WERI-Rb-1 (cell line): ENCODE measurements at regions not wholly inside any gene's neighbourhood (a gene's known extent, or its start where the extent isn't known, plus 50 kb on each side); places are given as distances from the start of the nearest gene placed in this dataset.

Source experiments
- DNase-seq: peaks from one replicate; pipeline ENCODE4 v3.0.0-alpha.2; 2020
- H3K27ac ChIP-seq: fragments of 250-450 bp; sonication (Bioruptor Pico); 2 replicates; pipeline ENCODE4 v1.5.1; 2020; ENCODE audit warnings: mild to moderate bottlenecking, moderate library complexity
- H3K27me3 ChIP-seq: fragments of 250-450 bp; sonication (Bioruptor Pico); 2 replicates; pipeline ENCODE4 v1.5.1; 2021; ENCODE audit warnings: mild to moderate bottlenecking, low read depth, moderate library complexity; ENCODE audit not compliant: insufficient read depth, severe bottlenecking
- H3K36me3 ChIP-seq: fragments of 250-450 bp; sonication (Bioruptor Pico); 2 replicates; pipeline ENCODE4 v1.5.1; 2020; ENCODE audit warnings: mild to moderate bottlenecking, moderate library complexity
- H3K4me3 ChIP-seq: 2 replicates; pipeline ENCODE4 v1.5.1; 2011; ENCODE audit warnings: low read depth, mild to moderate bottlenecking, control low read depth, low read length
- H3K9me3 ChIP-seq: fragments of 250-450 bp; sonication (Bioruptor Pico); 2 replicates; pipeline ENCODE4 v1.5.1; 2021; ENCODE audit warnings: mild to moderate bottlenecking, moderate library complexity; ENCODE audit not compliant: severe bottlenecking
- CTCF ChIP-seq: IDR thresholded peaks from 2 replicates; pipeline ENCODE4 v1.5.1; 2011; ENCODE audit warnings: low read depth, mild to moderate bottlenecking, control low read depth, inconsistent platforms, low read length

GRCh38 chr7:119758254-119758653 is 514.7 kb upstream of the KCND2 start:
- Histone ChIP-seq H3K36me3 (no peaks in the 10 kb centered on the region), H3K9me3 (no peaks in the 10 kb centered on the region), H3K27me3 (no peaks in the 10 kb centered on the region), H3K27ac (no peak overlapping the region), H3K4me3 (no peak overlapping the region)
- no peak for DNase-seq
- no peak for TF ChIP-seq CTCF

GRCh38 chr7:119761776-119762175 is 511.2 kb upstream of the KCND2 start:
- Histone ChIP-seq H3K36me3 (no peaks in the 10 kb centered on the region), H3K27me3 (no peaks in the 10 kb centered on the region), H3K27ac (no peak overlapping the region), H3K4me3 (no peak overlapping the region), H3K9me3 (no peaks in the 10 kb centered on the region)
- DNase-seq = no peak
- TF ChIP-seq CTCF = no peak

- Histone ChIP-seq H3K36me3 (no peaks in the 10 kb centered on the region), H3K27ac (no peak overlapping the region), H3K4me3 (no peak overlapping the region), H3K27me3 (no peaks in the 10 kb centered on the region), H3K9me3 (no peaks in the 10 kb centered on the region)
- no peak for TF ChIP-seq CTCF
- no peak for DNase-seq
Measured at GRCh38 chr7:119782286-119782685, 490.7 kb upstream of the KCND2 start.

GRCh38 chr7:119783799-119784198 is 489.2 kb upstream of the KCND2 start:
- Histone ChIP-seq H3K27ac (no peak overlapping the region), H3K36me3 (no peaks in the 10 kb centered on the region), H3K27me3 (no peaks in the 10 kb centered on the region), H3K4me3 (no peak overlapping the region), H3K9me3 (no peaks in the 10 kb centered on the region)
- TF ChIP-seq CTCF = no peak
- DNase-seq = no peak

GRCh38 chr7:119802147-119802546 is 470.8 kb upstream of the KCND2 start:
- no peak for TF ChIP-seq CTCF
- H3K27ac ChIP-seq = no peak overlapping the region
- no peaks in the 10 kb centered on the region for H3K9me3 ChIP-seq
- DNase-seq = no peak
- H3K27me3 ChIP-seq = no peaks in the 10 kb centered on the region
- no peaks in the 10 kb centered on the region for H3K36me3 ChIP-seq
- H3K4me3 ChIP-seq = no peak overlapping the region

- TF ChIP-seq CTCF = no peak
- no peaks in the 10 kb centered on the region for H3K27me3 ChIP-seq
- H3K9me3 ChIP-seq = no peaks in the 10 kb centered on the region
- no peak for DNase-seq
- H3K36me3 ChIP-seq = no peaks in the 10 kb centered on the region
- H3K27ac ChIP-seq = no peak overlapping the region
- no peak overlapping the region for H3K4me3 ChIP-seq
Measured at GRCh38 chr7:119825091-119825655, 447.8 kb upstream of the KCND2 start.
